ENCODE measurements at regions not wholly inside any gene's neighbourhood (a gene's known extent, or its start where the extent isn't known, plus 50 kb on each side); places are given as distances from the start of the nearest gene placed in this dataset.
"Not testable (repeated sequence)": the region's sequence is repeated elsewhere in the genome, so short reads cannot be mapped to it uniquely, and the experiment has no call there.

GRCh38 chr14:54010981-54011380, 54.4 kb upstream of the BMP4 start:
- DNase-seq (ENCODE audit: low spot score): no peak

GRCh38 chr14:54023027-54023426, 66.4 kb upstream of the BMP4 start:
- no peak for DNase-seq (ENCODE audit: low spot score)

GRCh38 chr14:54025661-54026060, 69.0 kb upstream of the BMP4 start:
- peak; percentile 25 for DNase-seq (ENCODE audit: low spot score)

- DNase-seq (ENCODE audit: low spot score): no peak
Observed at GRCh38 chr14:54026671-54027070, 70.0 kb upstream of the BMP4 start.

GRCh38 chr14:54030996-54031395, 74.4 kb upstream of the BMP4 start:
- DNase-seq (ENCODE audit: low spot score): not testable (repeated sequence)

- DNase-seq (ENCODE audit: low spot score): not testable (repeated sequence)
Observed at GRCh38 chr14:54033285-54033684, 76.7 kb upstream of the BMP4 start.

- no peak for DNase-seq (ENCODE audit: low spot score)
Observed at GRCh38 chr14:54038724-54039123, 82.1 kb upstream of the BMP4 start.

GRCh38 chr14:54039311-54039710, 82.7 kb upstream of the BMP4 start:
- DNase-seq (ENCODE audit: low spot score): no peak

GRCh38 chr14:54040846-54041245, 84.2 kb upstream of the BMP4 start:
- DNase-seq (ENCODE audit: low spot score): no peak

GRCh38 chr14:54046250-54046649, 89.6 kb upstream of the BMP4 start:
- DNase-seq (ENCODE audit: low spot score): no peak

GRCh38 chr14:54047645-54048308, 91.2 kb upstream of the BMP4 start:
- no peak for DNase-seq (ENCODE audit: low spot score)

- no peak for DNase-seq (ENCODE audit: low spot score)
Observed at GRCh38 chr14:54048311-54048710, 91.7 kb upstream of the BMP4 start.

- no peak for DNase-seq (ENCODE audit: low spot score)
Observed at GRCh38 chr14:54048736-54049135, 92.1 kb upstream of the BMP4 start.

- no peak for DNase-seq (ENCODE audit: low spot score)
Observed at GRCh38 chr14:54050759-54051158, 94.1 kb upstream of the BMP4 start.

GRCh38 chr14:54052696-54053385, 96.2 kb upstream of the BMP4 start:
- no peak for DNase-seq (ENCODE audit: low spot score)

GRCh38 chr14:54053386-54053745, 96.7 kb upstream of the BMP4 start:
- no peak for DNase-seq (ENCODE audit: low spot score)

- DNase-seq (ENCODE audit: low spot score): no peak
Observed at GRCh38 chr14:54058505-54058904, 101.9 kb upstream of the BMP4 start.

GRCh38 chr14:54083549-54084239, 127.1 kb upstream of the BMP4 start:
- no peak for DNase-seq (ENCODE audit: low spot score)

GRCh38 chr14:54085232-54085761, 128.7 kb upstream of the BMP4 start:
- no peak for DNase-seq (ENCODE audit: low spot score)

- DNase-seq (ENCODE audit: low spot score): no peak
Observed at GRCh38 chr14:54085841-54086240, 129.2 kb upstream of the BMP4 start.

- no peak for DNase-seq (ENCODE audit: low spot score)
Observed at GRCh38 chr14:54086767-54087166, 130.1 kb upstream of the BMP4 start.

- DNase-seq (ENCODE audit: low spot score): no peak
Observed at GRCh38 chr14:54087376-54087775, 130.8 kb upstream of the BMP4 start.

GRCh38 chr14:54088271-54088670, 131.6 kb upstream of the BMP4 start:
- DNase-seq (ENCODE audit: low spot score): no peak

Measured in AG08396 (cell line).